GM19455 (cell line): ENCODE measurements at regions not wholly inside any gene's neighbourhood (a gene's known extent, or its start where the extent isn't known, plus 50 kb on each side); places are given as distances from the start of the nearest gene placed in this dataset.

Experiments
- ATAC-seq: cut with Tn5 transposase; IDR thresholded peaks from one replicate; pipeline ENCODE4 v1.9.1; 2021; ENCODE audit not compliant: unreplicated experiment

DNA sequence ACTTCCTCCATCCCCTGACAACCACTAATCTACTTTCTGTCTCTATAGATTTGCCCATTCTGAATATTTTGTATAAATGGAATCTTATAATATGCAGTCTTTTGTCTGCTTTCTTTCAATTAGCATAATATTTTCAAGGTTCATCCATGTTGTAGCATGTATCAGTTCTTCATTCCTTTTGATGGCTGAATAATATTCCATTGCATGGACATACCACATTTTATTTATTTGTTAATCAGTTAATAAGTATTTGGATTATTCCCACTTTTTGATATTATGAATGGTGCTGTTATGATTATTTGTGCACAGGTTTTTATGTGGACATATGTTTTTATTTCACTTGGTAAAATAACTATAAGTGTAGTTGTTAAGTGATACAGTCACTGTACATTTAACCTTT lies 155.1 kb upstream of the WSCD2 start:
- no peak for ATAC-seq

DNA sequence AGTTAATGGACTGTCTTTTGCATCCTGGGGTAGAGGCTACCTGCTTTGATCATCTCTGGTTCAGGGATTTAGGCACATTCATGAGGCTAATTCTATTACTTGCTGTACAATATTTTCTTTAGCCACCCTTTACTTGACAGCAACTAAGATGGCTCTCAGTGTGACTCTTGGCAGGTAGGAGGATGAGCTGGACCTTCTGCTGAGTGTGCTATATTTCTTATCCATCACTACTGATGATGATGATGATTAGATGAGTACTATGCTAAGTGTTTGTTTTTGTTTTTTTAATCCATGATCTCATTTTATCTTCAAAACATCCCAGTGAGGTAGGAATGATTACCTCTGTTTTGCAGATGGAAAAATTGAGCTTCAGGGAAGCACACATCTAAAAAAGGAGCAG lies 152.8 kb upstream of the WSCD2 start:
- no peak for ATAC-seq

DNA sequence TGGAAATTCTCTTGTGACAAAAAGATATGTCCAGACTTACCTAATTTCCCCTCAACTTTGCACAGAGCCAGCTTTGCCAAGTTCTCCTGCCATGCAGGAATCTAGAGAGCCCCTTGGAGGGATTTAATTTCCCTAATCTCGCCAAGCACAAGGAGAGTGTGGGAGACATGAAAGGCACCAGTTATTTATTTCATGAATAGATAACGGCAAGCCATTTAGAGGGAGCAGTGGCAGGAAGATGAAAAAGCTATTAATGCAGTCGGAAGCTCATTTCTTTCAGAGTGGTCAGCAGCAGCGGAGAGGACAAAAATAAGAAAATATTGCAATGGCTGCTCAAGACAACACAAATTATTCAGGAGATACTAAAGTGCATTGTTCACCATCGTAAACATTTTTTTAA lies 150.9 kb upstream of the WSCD2 start:
- ATAC-seq = no peak

DNA sequence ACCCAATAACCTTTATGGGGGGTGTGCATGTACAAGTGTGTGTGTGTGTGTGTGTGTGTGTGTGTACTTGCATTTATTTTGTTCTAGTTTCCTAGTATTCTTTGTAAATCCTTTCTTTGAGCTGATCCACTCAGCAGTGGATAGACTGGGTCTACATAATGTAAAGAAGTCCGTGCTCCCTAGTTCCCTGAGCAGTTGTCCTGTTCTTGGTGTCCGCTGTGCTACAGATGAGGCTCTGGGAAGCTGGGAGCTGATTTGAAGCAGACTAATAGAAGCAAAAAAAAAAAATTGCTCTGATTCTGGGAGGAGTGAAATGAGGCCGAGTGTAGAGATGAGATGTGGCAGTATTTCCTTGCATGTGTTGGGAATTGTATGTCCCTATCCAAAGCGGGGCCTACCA lies 150.4 kb upstream of the WSCD2 start:
- no peak for ATAC-seq

DNA sequence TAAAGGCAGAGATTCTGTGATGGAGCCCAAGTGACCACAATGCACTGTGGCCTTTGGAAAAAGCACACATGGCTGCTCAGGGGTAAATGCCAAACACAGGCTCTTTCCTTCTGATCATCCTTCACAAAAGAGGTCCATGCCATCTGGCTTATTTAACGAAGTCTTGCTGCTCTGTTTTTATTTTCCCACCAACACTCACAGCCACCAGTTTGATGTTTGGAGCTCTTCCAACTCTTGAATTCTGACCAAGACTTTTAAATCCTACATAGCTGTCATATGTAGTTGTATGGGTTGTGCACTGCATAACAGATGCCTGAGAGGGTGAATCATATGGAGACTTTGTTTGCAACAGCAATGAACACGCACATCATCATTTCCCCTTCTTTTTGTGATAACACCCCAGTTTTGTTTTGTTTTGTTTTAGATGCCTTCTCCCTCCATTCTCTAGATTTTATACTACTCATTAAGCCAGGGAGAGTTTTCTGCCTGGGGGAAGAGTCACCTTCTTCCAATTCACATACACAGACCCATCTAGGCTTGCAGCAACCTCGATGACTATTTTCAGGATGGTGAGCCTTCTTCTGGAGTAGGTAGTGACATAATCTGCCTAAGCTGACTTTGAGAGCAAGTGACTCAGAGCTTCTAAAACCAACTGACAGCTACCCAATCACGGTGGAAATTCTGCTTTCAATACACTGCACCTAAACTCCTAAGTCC lies 145.2 kb upstream of the WSCD2 start:
- ATAC-seq = no peak

DNA sequence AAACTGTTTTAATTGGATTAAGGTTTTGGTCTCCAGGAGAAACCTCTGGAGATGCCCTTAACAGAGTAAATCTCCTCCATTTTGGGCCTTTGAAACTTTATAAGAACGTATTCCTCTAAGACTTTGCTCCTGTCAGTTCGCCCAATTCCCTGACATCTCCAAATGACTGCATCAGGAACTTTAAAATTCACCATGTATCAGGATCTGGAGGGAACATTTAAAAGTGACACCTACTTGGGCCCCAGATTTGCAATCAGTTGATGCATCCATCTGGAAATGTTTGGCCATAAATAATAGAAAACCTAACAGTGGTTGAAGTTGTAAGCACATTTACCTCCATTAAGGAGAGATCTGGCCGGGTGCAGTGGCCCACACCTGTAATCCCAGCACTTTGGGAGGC lies 144.1 kb upstream of the WSCD2 start:
- no peak for ATAC-seq

DNA sequence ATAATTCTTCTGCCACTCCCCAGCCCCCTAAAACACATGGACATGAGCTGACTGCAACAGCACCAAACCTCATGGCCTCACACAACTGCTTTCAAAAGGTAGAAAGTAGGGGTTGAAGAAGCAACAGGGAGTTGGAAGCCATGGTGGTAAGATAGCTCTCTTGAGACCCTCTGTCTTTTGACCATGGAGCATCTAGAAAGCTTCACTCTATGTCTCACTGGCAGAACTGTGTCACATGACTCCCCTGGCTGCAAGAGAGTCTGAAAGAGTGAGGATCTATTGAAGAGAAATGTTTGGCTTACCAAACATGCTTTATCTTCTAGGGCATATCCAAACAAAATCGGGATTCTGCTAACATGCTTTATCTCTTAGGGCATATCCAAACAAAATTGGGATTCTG lies 142.9 kb upstream of the WSCD2 start:
- ATAC-seq = no peak

DNA sequence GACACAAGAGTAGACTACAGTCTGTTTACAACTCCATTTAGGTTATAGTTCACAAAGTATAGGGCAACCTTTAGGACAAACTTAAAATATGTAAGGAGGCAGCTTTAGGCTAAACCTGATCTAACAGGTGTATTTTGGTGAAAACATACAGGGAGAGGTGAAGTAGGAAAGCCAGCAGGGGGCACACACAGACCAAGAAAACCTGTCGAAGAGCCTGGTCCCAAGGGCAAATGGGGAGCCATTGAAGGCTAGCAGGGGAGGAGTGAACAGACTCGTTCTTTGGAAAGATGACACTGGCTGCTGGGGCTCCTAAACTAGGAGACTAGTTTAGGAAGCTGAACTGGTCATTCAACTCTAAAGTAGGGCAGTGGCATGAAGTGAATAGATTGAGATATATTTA lies 138.8 kb upstream of the WSCD2 start:
- no peak for ATAC-seq

DNA sequence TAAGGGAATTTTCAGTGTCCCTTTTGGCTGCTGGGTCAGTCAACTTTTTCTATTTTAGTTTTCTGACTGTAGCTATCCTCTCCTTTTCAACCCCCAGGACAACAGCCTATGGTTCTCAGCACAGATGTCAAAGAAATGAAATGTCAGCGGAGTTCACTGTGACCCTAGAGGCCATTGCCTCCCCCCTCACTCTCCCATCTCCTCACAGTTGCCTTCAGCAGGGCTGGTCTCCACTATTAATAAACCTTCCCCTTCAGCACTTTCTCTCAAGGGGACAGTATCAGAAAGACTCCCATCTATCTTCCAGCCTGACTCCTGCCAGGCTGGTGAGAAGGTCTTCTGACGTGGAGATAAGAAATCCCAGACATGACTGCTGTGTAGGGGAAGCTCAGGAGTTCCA lies 137.1 kb upstream of the WSCD2 start:
- no peak for ATAC-seq

DNA sequence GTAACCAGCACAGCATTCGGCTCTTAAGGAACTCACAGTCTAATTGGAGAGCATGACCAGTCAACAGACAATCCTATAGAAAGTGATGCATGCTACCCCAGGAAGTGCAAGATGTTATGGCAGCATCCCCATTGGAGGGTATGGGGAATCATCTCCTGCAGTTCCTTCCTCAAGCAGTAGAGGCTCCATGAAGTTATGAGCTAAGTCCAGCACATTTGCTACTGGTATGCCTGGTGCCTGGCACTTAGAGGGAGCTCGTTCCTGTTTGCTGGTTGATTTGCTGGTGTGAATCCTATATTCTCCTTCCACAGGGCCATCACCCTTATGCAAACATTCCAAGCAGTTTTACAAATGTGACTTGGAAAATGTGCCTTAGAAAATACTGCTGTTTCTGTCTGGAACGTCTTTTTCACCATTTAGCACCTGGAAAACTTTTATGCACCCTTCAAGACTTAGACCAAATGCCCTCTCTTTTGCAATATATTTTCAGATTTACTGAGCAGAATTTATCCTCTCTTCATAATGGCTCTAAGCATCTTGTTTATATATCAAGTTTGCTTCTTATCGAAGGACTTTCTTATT lies 136.1 kb upstream of the WSCD2 start:
- no peak for ATAC-seq

DNA sequence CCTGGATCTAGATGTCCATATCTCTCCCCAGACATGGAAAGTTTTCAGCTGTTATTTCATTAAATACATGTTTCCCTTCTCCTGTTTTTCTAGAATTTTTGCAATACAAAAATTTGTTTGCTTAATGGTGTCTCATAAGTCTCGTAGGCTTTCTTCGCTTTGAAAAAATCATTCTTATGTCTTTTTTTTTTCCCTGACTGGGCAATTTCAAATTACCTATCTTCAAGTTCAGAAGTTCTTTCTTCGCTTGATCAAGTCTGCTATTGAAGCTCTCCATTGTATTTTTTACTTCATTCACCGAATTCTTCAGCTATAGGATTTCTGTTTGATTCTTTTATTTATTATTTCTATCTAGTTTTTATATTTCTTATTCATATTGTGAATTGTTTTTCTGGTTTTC lies 130.2 kb upstream of the WSCD2 start:
- ATAC-seq = no peak

DNA sequence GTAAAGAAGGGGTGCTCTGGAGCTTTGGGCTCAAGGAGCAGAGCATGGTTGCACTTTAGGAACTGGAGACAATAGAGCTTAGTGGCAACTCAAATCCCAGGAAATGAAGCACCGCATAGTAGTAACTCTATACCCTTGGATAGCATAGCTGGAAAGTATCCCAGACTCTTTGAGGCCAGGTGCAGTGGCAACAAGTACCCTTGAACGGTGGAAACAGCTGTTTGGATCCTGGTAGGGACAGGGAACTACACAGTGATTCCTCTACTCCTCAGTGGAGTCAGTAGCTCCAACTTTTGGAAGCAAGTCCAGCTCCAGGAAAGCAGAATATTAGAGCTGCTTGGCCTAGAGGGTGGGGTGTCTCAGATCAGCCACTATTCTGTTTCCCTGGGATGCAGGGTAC lies 129.0 kb upstream of the WSCD2 start:
- no peak for ATAC-seq

DNA sequence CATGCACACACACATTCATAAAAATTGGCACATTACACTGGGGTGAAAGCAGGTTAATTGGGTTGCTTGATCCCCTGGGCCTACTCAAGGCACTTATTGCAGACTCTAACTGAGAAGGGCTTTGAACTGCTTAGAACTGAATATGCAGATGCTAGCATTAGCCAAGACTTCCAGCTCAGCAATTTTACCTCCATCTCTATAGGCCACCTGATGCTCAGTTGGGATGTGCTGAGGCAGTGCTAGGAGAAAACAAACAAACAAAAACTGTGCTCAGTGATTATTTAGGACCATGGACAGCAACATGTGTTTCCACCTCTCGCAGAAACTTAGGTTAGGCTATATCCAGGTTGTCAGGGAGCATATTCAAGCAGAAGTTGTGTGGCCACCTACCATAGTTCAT lies 124.8 kb upstream of the WSCD2 start:
- no peak for ATAC-seq

DNA sequence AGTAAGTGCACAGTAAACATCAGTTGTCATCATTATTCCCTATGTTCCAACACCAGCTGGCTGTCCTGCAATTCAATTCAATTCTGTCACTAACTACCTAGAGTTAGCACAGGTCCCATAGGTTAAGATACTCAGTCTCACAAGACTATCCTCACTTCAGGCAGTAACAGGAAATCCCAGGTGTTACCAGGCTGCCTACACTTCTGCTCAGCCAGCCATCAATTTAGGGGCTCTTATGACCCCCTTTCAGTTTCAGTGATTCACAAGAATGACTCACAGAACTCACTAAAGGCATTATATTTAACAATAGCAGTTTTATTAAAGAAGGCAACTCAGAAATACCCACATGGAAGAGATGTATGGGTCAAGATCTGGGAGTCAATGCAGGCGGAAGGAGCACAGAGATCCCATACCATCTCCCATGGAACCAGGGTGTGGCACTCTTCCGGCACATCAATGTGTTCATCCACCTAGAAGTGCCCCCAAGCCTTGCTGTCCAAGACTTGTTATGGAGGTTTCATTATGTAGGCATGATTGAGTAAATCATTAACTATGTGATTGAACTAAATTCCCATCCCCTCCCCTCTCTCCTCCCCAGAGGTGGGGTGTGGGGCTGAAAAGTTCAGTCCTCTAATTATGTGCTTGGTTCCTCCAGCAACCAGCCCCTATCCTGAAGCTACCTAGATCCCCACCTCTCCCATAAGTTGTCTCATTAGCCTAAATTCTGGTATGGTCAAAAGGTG lies 120.8 kb upstream of the WSCD2 start:
- ATAC-seq = no peak

DNA sequence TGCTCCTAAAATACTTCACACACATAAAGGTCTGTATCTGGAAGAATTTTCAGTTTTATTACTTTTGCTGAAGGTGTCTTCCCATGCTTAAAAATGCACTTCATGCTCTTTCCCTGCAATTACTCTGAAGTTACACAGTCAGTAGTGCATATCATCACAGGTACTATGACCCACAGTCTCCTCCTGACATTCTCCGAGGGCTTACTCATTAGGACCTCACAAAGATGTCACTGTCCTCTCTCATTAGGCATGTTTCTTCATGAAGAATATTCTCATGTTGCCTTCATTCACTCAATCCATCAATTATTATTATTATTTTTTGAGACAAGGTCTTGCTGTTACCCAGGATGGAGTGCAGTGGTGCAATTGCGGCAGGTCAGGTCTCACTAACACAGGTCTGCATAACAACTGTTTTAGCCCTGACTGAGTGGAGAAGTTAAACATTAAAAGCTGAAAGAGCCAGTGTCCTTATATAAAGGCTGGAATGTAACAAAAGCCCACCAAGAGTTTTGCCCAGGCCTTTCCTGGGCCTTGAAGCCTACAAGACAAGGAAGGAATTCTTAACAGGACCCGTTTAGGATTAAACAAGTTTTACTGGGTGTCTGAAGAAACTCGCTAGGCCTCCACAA lies 119.5 kb upstream of the WSCD2 start:
- ATAC-seq = no peak

DNA sequence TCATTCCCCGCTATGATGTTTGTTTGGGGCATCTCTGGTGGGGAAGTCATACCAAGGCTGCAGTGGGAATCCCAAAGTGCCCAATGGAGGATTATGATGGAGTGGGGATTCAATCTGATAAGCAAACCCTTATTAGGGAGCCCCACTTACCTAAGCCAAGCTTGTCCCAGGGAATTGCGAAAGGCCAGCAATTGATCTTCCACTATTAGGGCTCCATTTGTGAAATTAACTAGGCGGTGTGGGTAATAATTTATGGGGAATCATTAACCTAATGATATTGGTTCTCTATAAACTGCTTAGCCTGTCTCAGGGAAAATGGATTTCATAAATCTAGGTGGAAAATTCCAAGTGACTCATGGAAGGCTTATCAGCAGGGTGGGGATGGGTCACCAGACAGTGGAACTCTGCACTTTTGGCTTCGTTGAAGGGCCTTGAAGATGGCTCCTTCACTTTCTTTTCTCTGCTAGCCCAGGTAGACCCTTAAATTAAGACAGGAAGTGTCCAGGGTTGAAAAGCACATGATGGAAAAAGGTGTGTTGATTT lies 113.0 kb upstream of the WSCD2 start:
- no peak for ATAC-seq

DNA sequence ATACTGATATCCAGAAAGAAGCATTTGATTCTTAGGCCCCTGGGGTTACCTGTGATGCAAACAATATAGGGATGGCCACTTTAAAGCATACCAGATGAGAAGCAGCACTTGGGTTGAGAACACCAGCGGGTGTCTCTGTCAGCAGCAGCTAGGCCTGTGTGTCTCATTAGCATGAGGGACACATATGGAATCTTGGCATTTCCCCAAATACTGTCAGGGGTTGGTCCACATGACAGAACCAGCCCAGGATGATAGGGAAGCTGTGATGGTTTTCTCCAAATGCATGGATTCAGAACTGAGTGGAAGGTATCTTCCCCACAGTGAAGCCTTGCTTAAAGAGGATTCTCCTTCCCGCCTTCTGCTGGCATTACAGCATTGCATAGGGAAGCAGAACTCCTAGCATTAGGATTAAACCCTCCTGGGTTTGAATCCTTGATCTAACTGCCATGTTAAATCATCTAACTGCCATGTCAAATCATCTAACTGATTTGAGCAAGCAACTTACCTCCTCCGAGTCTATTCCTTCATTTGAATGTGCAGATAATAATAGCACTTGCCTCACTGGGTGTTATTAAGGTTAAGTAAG lies 111.5 kb upstream of the WSCD2 start:
- no peak for ATAC-seq

DNA sequence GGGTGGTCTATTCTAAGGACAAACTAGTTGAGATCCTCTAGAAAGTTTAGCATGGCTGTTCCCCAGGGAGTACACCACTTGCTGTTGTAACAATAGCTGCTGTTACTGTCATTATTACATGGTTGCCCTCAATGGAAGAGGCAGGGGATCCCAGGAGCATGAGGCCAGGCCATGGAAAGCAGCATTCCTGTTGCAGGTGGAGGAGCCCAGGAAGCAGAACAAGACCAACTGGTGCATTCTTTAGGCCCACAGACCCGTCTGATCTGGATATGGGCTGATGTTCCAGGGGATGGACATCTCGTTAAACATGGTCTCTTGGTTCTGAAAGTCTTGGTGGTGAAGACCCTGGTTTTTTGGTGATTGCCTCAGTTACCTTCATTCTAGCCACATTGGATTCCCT lies 109.2 kb upstream of the WSCD2 start:
- ATAC-seq = no peak

DNA sequence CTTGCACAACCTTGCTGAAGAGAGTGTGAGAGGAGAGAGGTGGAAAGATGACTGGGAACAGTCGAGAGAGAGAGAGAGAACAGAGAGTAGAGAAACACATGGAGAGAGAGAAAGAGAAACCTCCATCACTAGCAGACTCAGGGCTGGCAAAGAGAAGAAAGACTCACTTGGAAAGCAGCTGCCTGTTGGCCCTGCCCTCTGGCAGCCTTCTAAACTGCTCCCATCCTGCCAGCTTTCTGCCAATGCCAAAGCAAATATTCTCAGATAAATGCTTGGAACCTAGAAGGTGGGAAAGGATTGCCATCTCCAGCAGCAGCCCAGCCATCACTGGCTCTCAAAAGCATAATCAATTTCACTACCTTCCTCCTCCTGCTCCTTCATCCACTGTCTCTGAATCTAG lies 107.9 kb upstream of the WSCD2 start:
- no peak for ATAC-seq

DNA sequence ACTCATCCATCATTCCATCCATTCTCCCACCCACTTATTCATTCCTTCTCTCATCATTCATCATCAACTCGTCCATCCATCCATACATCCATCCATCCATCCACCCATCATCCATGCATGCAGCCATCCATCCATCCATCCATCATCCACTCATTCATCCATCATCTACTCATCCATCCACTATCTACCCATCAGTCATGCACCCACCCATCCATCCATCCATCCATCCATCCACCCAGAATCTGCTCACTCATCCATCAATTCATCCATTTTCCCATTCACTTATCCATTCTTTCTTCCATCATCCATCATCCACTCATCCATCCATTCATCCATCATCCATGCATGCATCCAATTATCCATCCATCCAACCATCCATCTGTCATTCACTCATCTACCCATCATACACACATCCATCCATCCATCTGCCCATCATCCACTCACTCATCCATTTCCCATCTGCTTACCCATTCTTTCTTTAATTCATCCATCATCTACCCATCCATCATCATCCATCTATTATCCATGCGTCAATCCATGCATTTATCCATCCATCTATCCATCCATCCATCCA lies 107.1 kb upstream of the WSCD2 start:
- ATAC-seq = no peak
